NB4 (cell line): ENCODE measurements at regions not wholly inside any gene's neighbourhood (a gene's known extent, or its start where the extent isn't known, plus 50 kb on each side); places are given as distances from the start of the nearest gene placed in this dataset.

Source experiments
- DNase-seq: peaks from one replicate; pipeline ENCODE4 v3.0.0; 2010; ENCODE audit warnings: low read depth
- H3K4me3 ChIP-seq: one replicate; pipeline ENCODE4 v1.5.1; 2011; ENCODE audit warnings: mild to moderate bottlenecking, low read depth, low read length, moderate library complexity
- CTCF ChIP-seq: IDR thresholded peaks from one replicate; pipeline ENCODE4 v1.5.1; 2012; ENCODE audit warnings: low read depth, low read length
- MAX ChIP-seq: IDR thresholded peaks from 2 replicates; pipeline ENCODE4 v1.6.1; 2011; ENCODE audit warnings: low read depth, low read length
- MYC ChIP-seq: IDR thresholded peaks from 2 replicates; pipeline ENCODE4 v1.6.1; 2011; ENCODE audit warnings: low read depth, low read length
- POLR2A ChIP-seq: IDR thresholded peaks from 2 replicates; pipeline ENCODE4 v1.6.1; 2011; ENCODE audit warnings: mild to moderate bottlenecking; ENCODE audit not compliant: insufficient read length; ENCODE audit errors: extremely low read depth

- no peak overlapping the region for H3K4me3 ChIP-seq
- TF ChIP-seq POLR2A, result no peak
- TF ChIP-seq MYC, result no peak
- no peak for TF ChIP-seq MAX
- no peak for TF ChIP-seq CTCF
- DNase-seq, result no peak
Measured at GRCh38 chr10:28823501-28824075, 146.3 kb downstream of the BAMBI start.

- no peak for TF ChIP-seq CTCF
- no peak for TF ChIP-seq MYC
- no peak for TF ChIP-seq POLR2A
- TF ChIP-seq MAX, result no peak
- no peak for DNase-seq
- no peak overlapping the region for H3K4me3 ChIP-seq
Measured at GRCh38 chr10:28833313-28833712, 156.0 kb downstream of the BAMBI start.

GRCh38 chr10:28836435-28836743 lies 159.1 kb downstream of the BAMBI start:
- no peak for DNase-seq
- H3K4me3 ChIP-seq, result no peak overlapping the region
- TF ChIP-seq MAX, result no peak
- TF ChIP-seq CTCF, result no peak
- TF ChIP-seq MYC, result no peak
- no peak for TF ChIP-seq POLR2A

GRCh38 chr10:28837613-28838390 lies 160.5 kb downstream of the BAMBI start:
- no peak for DNase-seq
- no peak for TF ChIP-seq MAX
- TF ChIP-seq CTCF, result no peak
- no peak for TF ChIP-seq POLR2A
- TF ChIP-seq MYC, result no peak
- no peak overlapping the region for H3K4me3 ChIP-seq

- no peak overlapping the region for H3K4me3 ChIP-seq
- TF ChIP-seq MYC (no peak), CTCF (no peak), MAX (no peak), POLR2A (no peak)
- no peak for DNase-seq
Measured at GRCh38 chr10:28838908-28839307, 161.6 kb downstream of the BAMBI start.
